Osteoblast (primary cell): ENCODE measurements at regions not wholly inside any gene's neighbourhood (a gene's known extent, or its start where the extent isn't known, plus 50 kb on each side); places are given as distances from the start of the nearest gene placed in this dataset.

Source experiments
- DNase-seq: peaks from one replicate; pipeline ENCODE4 v3.0.0; 2011; ENCODE audit warnings: low spot score, mixed read lengths; ENCODE audit not compliant: insufficient read length; ENCODE audit errors: missing footprints
- H2AFZ ChIP-seq: 2 replicates; pipeline ENCODE4 v1.6.0; 2011; ENCODE audit warnings: mild to moderate bottlenecking, low read length
- H3K27ac ChIP-seq: 2 replicates; pipeline ENCODE4 v1.5.1; 2011; ENCODE audit warnings: mild to moderate bottlenecking, low read depth, low read length, moderate library complexity
- H3K27me3 ChIP-seq: 2 replicates; pipeline ENCODE4 v1.6.0; 2012; ENCODE audit warnings: mild to moderate bottlenecking, control low read depth, inconsistent platforms, low read length, moderate library complexity; ENCODE audit not compliant: insufficient read depth
- H3K36me3 ChIP-seq: 2 replicates; pipeline ENCODE4 v1.5.1; 2011; ENCODE audit warnings: mild to moderate bottlenecking, low read length, control low read depth, moderate library complexity; ENCODE audit not compliant: insufficient read depth
- H3K4me1 ChIP-seq: 2 replicates; pipeline ENCODE4 v1.5.1; 2011; ENCODE audit warnings: mild to moderate bottlenecking, low read length, control low read depth, moderate library complexity; ENCODE audit not compliant: insufficient read depth
- H3K4me2 ChIP-seq: 2 replicates; pipeline ENCODE4 v1.6.0; 2011; ENCODE audit warnings: mild to moderate bottlenecking, low read length; ENCODE audit not compliant: insufficient read depth
- H3K4me3 ChIP-seq: fragments of 200-600 bp; sonication (generic); 3 replicates; pipeline ENCODE4 v1.5.1; 2012; ENCODE audit warnings: mild to moderate bottlenecking, low read length, inconsistent platforms; ENCODE audit not compliant: insufficient read depth
- H3K79me2 ChIP-seq: 2 replicates; pipeline ENCODE4 v1.6.0; 2012; ENCODE audit warnings: mild to moderate bottlenecking, low read length, control low read depth, inconsistent platforms; ENCODE audit not compliant: insufficient read depth
- H3K9me3 ChIP-seq: 2 replicates; pipeline ENCODE4 v1.5.1; 2011; ENCODE audit warnings: low read depth, low read length, control low read depth
- H4K20me1 ChIP-seq: 2 replicates; pipeline ENCODE4 v1.6.0; 2012; ENCODE audit warnings: mild to moderate bottlenecking, low read length, control low read depth; ENCODE audit not compliant: insufficient read depth
- TF ChIP-seq, protein P1 (sequence below): IDR thresholded peaks from 2 replicates; pipeline ENCODE4 v1.5.1; 2011; ENCODE audit warnings: mild to moderate bottlenecking, low read depth, low read length, moderate library complexity; ENCODE audit errors: extremely low read depth

DNA sequence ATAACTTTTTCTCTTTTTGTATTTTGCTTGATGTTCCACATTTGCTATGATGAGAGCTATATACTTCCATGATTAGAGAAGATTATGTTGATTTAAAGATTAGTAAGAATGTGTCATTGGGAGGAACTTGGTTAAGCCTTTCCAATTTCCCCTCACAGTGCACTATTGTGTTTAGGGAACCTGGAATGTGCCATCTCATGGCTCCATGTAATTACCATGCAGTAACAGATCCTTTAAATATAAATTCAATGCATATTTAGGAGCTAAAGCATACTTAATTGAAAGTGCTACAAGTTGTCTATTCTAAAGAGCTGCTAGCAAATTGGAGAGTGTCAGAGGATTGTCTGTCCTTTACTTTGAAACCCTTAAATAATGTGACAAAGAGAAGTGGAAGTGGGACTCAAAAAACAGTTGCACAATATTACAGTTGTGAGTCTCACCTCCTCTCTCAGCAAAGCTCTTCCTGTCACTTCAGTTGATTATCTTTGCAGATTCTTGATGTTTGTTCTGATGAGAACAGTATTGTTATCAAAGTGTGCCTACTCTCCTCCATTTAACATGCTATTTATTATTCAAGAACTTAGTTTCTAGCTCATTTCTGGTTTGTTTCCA is 1162.7 kb upstream of the ZEB2 start:
- no peak overlapping the region for H3K4me2 ChIP-seq
- no peaks in the 10 kb centered on the region for H3K36me3 ChIP-seq
- TF ChIP-seq, protein P1, sequence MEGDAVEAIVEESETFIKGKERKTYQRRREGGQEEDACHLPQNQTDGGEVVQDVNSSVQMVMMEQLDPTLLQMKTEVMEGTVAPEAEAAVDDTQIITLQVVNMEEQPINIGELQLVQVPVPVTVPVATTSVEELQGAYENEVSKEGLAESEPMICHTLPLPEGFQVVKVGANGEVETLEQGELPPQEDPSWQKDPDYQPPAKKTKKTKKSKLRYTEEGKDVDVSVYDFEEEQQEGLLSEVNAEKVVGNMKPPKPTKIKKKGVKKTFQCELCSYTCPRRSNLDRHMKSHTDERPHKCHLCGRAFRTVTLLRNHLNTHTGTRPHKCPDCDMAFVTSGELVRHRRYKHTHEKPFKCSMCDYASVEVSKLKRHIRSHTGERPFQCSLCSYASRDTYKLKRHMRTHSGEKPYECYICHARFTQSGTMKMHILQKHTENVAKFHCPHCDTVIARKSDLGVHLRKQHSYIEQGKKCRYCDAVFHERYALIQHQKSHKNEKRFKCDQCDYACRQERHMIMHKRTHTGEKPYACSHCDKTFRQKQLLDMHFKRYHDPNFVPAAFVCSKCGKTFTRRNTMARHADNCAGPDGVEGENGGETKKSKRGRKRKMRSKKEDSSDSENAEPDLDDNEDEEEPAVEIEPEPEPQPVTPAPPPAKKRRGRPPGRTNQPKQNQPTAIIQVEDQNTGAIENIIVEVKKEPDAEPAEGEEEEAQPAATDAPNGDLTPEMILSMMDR = no peak
- peak overlapping the region; percentile 2 for H2AFZ ChIP-seq
- H4K20me1 ChIP-seq = no peaks in the 10 kb centered on the region
- H3K4me1 ChIP-seq = peaks cover 8% of the 10 kb centered on the region
- no peaks in the 10 kb centered on the region for H3K9me3 ChIP-seq
- no peak overlapping the region for H3K27ac ChIP-seq
- no peak overlapping the region for H3K4me3 ChIP-seq
- no peaks in the 10 kb centered on the region for H3K27me3 ChIP-seq
- peak; percentile 46 for DNase-seq
- H3K79me2 ChIP-seq = no peaks in the 10 kb centered on the region

DNA sequence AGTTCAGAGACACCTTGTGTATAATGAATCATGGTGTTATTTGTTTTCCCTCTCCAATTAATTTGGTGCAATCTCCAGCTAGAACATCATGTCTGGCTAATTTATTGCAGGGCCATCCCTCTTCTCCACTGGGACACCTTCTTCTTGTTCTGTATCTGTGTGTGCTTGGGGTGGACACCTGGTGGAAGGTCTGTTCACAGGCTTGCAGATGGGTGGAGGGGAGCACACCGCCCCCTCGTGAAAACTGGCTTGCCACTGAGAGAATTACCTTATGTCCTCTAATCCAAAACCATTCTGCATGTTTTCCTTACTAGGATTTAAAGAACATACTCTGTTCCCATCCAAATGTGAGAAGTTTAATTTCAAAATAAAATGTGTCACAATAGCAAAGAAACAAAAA is 1160.4 kb upstream of the ZEB2 start:
- TF ChIP-seq, protein P1 = no peak
- Histone ChIP-seq H3K27ac (no peak overlapping the region), H3K27me3 (no peaks in the 10 kb centered on the region), H4K20me1 (no peaks in the 10 kb centered on the region), H3K4me3 (no peak overlapping the region), H3K4me2 (no peak overlapping the region), H3K36me3 (no peaks in the 10 kb centered on the region), H3K79me2 (no peaks in the 10 kb centered on the region), H3K4me1 (peaks cover 8% of the 10 kb centered on the region), H3K9me3 (no peaks in the 10 kb centered on the region), H2AFZ (no peak overlapping the region)
- no peak for DNase-seq

DNA sequence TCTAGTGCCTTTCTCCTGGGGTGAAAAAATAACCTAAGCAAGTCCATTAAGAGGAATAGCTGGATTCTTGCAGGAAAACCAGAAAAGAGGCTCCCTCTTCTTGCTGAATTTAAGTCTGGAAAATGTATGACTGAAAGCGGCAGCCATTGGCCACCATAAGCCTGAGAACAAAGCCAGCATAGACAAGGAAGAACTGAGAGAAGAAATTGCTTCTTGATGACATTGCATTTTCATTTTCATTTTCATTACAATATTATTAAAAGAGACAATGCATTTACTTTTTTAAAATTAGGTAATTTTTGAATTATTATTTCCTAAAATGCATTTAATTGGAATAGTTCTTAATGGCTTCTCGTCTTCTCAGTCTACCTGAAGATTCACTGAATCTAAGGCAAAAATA is 1157.5 kb upstream of the ZEB2 start:
- Histone ChIP-seq H3K4me1 (peaks cover 3% of the 10 kb centered on the region), H3K4me3 (no peak overlapping the region), H4K20me1 (no peaks in the 10 kb centered on the region), H3K79me2 (no peaks in the 10 kb centered on the region), H3K4me2 (no peak overlapping the region), H3K9me3 (no peaks in the 10 kb centered on the region), H3K36me3 (no peaks in the 10 kb centered on the region), H3K27ac (no peak overlapping the region), H2AFZ (no peak overlapping the region), H3K27me3 (no peaks in the 10 kb centered on the region)
- TF ChIP-seq, protein P1 = no peak
- DNase-seq = no peak

DNA sequence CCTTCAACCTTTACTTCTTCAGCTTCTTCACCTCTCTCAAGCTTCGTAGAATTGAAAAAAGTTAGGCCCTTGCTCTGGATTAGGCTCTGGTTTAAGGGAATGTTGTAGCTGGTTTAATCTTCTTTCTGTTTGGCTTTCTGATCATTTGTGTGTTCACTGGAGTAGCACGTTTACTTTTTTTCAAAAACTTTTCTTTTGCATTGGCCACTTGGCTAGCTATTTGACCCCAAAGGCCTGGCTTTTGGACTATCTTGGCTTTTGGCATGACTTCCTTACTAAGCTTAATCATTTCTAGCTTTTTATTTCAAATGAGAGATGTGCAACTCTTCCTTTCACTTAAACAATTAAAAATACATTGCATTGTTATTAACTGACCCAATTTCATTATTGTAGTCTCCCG is 1154.8 kb upstream of the ZEB2 start:
- no peak for DNase-seq
- H2AFZ ChIP-seq = no peak overlapping the region
- H3K4me2 ChIP-seq = no peak overlapping the region
- H3K27me3 ChIP-seq = no peaks in the 10 kb centered on the region
- H3K9me3 ChIP-seq = no peaks in the 10 kb centered on the region
- H3K27ac ChIP-seq = no peak overlapping the region
- no peaks in the 10 kb centered on the region for H3K4me1 ChIP-seq
- no peaks in the 10 kb centered on the region for H3K79me2 ChIP-seq
- TF ChIP-seq, protein P1 = no peak
- no peaks in the 10 kb centered on the region for H4K20me1 ChIP-seq
- H3K36me3 ChIP-seq = no peaks in the 10 kb centered on the region
- H3K4me3 ChIP-seq = no peak overlapping the region
